ENCODE measurements at regions not wholly inside any gene's neighbourhood (a gene's known extent, or its start where the extent isn't known, plus 50 kb on each side); places are given as distances from the start of the nearest gene placed in this dataset.
"Not testable (repeated sequence)": the region's sequence is repeated elsewhere in the genome, so short reads cannot be mapped to it uniquely, and the experiment has no call there.

DNA sequence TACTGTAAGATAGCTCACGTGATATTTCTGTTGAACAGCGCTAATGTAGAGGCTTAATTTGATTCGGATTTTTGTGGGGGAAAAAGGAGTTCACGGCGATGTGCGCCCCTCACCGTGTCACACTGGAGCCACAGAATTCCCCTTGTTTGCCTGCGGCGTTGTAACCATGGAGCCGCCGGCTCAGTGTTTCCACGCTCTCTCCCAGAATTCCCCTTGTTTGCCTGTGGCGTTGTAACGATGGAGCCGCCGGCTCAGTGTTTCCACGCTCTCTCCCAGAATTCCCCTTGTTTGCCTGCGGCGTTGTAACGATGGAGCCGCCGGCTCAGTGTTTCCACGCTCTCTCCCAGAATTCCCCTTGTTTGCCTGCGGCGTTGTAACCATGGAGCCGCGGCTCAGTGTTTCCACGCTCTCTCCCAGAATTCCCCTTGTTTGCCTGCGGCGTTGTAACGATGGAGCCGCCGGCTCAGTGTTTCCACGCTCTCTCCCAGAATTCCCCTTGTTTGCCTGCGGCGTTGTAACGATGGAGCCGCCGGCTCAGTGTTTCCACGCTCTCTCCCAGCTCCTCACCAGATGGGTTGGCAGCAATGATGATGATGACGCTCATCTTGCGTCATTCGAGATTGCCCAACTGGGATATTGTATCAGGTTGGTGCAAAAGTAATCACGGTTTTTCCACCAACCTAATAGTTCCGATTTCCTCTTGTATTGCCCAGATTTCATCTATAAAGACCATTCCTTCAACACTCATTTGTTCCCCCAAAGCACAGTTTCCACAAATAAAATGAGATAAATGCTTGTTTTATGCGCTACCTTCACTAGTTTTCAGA, 228.6 kb downstream of the KLF6 start:
- 95% methylated on average over 45 of the region's 46 CpGs for WGBS
- H3K9ac ChIP-seq (ENCODE audit: low read depth, low read length); H3K27ac ChIP-seq (ENCODE audit: low read depth, low read length); H3K9me3 ChIP-seq (ENCODE audit: insufficient read depth, low read depth, low read length); H3K36me3 ChIP-seq (ENCODE audit: insufficient read depth, low read length); H3K4me1 ChIP-seq (ENCODE audit: insufficient read depth, low read length); H3K4me3 ChIP-seq (ENCODE audit: low read length); H3K27me3 ChIP-seq (ENCODE audit: insufficient read depth, low read length): not testable (repeated sequence)

DNA sequence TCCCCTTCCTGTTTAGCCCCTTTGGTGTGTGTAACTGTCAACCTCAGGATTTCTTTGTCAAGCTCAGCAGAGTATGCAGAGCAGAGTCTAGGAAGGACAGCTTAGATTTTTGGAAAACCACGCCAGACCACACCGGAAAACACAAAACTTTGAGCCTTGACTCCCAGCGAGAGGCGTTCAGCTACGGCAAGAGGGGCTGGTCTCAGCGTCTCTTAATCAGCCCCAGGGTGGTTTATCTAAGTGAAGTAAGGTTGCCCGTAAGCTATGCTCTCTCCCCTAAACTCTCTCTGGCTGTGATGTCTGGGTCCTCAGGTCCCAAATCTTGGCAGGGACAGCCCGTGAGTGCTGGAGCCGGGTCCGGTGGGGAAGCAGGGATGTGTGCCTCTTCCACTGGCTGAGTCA, 230.9 kb downstream of the KLF6 start:
- 93% methylated on average over 10 of the region's 10 CpGs for WGBS
- Histone ChIP-seq H3K36me3 (ENCODE audit: insufficient read depth, low read length) (no peaks in the 10 kb centered on the region), H3K4me1 (ENCODE audit: insufficient read depth, low read length) (no peaks in the 10 kb centered on the region), H3K27me3 (ENCODE audit: insufficient read depth, low read length) (no peaks in the 10 kb centered on the region), H3K9me3 (ENCODE audit: insufficient read depth, low read depth, low read length) (no peaks in the 10 kb centered on the region), H3K27ac (ENCODE audit: low read depth, low read length) (no peak overlapping the region), H3K4me3 (ENCODE audit: low read length) (no peak overlapping the region), H3K9ac (ENCODE audit: low read depth, low read length) (no peak overlapping the region)

DNA sequence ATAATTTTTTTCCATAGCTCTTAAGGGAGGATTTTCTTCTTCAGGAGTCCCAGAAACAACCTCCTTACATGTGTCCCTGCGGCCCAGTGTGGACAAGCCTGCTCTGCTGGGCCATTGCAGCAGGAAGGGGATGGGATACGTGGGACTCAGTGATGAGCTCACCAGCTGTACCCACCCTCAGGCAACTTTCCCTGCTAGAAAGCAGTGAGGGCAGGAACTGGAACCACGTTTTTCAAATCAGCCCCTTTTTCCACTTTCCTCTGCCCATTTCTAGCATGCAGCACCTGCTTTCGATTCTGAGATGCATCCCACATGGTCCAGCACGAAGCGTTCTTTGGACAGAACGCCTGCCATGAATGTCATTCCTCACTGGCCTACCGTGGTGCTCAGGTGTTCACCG, 232.7 kb downstream of the KLF6 start:
- Histone ChIP-seq H3K9me3 (ENCODE audit: insufficient read depth, low read depth, low read length) (peaks cover 3% of the 10 kb centered on the region; the same call in 1 of the 2 replicates), H3K4me1 (ENCODE audit: insufficient read depth, low read length) (no peaks in the 10 kb centered on the region), H3K36me3 (ENCODE audit: insufficient read depth, low read length) (no peaks in the 10 kb centered on the region), H3K27ac (ENCODE audit: low read depth, low read length) (no peak overlapping the region), H3K9ac (ENCODE audit: low read depth, low read length) (no peak overlapping the region), H3K4me3 (ENCODE audit: low read length) (no peak overlapping the region), H3K27me3 (ENCODE audit: insufficient read depth, low read length) (no peaks in the 10 kb centered on the region)
- 94% methylated on average over 9 of the region's 9 CpGs for WGBS

DNA sequence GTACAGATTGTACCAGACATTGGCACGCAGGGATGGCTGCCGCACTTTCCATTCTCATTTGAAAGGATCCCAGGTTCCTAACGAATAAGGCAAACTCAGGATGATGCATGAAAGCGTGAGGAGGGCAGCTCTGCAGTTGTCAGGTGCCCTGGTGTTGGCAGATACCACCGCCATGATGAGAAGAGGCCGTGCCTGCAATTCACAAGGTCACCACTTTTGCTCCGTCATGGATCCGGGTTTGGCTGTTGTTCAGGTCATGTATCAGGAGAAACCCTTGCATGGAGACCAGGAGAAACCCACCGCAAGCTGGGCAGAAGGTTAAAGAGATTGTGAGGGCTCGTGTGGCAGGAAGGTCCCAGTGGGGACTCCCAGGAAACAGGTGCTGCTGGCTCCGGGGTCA, 233.2 kb downstream of the KLF6 start:
- no peak overlapping the region for H3K4me3 ChIP-seq (ENCODE audit: low read length)
- H3K27ac ChIP-seq (ENCODE audit: low read depth, low read length) = no peak overlapping the region
- H3K27me3 ChIP-seq (ENCODE audit: insufficient read depth, low read length) = no peaks in the 10 kb centered on the region
- no peaks in the 10 kb centered on the region for H3K4me1 ChIP-seq (ENCODE audit: insufficient read depth, low read length)
- WGBS = 87% methylated on average over 11 of the region's 11 CpGs
- H3K9me3 ChIP-seq (ENCODE audit: insufficient read depth, low read depth, low read length) = peaks cover 3% of the 10 kb centered on the region; the same call in 1 of the 2 replicates
- no peaks in the 10 kb centered on the region for H3K36me3 ChIP-seq (ENCODE audit: insufficient read depth, low read length)
- H3K9ac ChIP-seq (ENCODE audit: low read depth, low read length) = no peak overlapping the region

DNA sequence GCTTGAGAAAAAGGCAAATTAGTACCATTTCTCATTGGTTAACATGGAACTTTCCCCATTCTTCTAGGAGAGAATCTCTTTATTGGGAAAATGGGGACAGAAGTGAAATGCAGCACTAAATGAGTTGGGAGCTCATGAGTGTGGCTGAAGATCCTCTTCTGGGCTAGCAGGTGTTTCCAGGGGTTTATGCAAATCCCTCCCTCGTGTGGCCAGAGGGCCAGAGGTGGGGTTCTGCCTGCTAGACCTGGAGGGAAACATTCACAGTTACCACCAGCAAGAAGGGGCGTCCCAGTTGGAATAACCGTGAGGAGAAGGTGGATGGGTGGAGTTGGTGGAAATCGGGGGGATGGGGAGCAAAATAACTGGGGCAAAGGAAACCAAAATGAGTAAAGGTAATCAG, 235.9 kb downstream of the KLF6 start:
- no peaks in the 10 kb centered on the region for H3K27me3 ChIP-seq (ENCODE audit: insufficient read depth, low read length)
- H3K27ac ChIP-seq (ENCODE audit: low read depth, low read length) = no peak overlapping the region
- no peaks in the 10 kb centered on the region for H3K4me1 ChIP-seq (ENCODE audit: insufficient read depth, low read length)
- WGBS = 83% methylated on average over 4 of the region's 4 CpGs
- H3K9me3 ChIP-seq (ENCODE audit: insufficient read depth, low read depth, low read length) = peaks cover 3% of the 10 kb centered on the region; the same call in 1 of the 2 replicates
- no peak overlapping the region for H3K4me3 ChIP-seq (ENCODE audit: low read length)
- H3K9ac ChIP-seq (ENCODE audit: low read depth, low read length) = no peak overlapping the region
- no peaks in the 10 kb centered on the region for H3K36me3 ChIP-seq (ENCODE audit: insufficient read depth, low read length)

DNA sequence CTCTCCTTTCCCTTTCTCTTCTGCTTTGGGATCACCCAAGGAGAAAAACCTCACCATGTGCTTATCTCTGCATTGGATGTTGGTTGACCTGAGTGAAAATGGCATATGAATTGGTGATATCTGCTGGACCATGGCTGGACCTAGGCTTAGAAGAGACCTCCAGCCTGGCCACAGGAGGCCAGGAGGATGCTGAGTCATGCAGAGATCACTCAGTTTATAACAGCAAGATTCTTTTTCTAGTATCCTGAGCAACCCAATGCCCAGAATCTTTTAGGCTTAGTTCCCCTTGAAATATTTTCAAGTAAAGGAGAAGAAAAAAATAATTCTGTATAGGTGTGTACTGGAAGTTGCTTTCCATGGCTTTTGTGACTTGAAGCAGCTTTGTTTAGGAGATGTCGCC, 236.3 kb downstream of the KLF6 start:
- H3K4me3 ChIP-seq (ENCODE audit: low read length) = no peak overlapping the region
- H3K27me3 ChIP-seq (ENCODE audit: insufficient read depth, low read length) = no peaks in the 10 kb centered on the region
- H3K36me3 ChIP-seq (ENCODE audit: insufficient read depth, low read length) = no peaks in the 10 kb centered on the region
- H3K4me1 ChIP-seq (ENCODE audit: insufficient read depth, low read length) = no peaks in the 10 kb centered on the region
- no peak overlapping the region for H3K27ac ChIP-seq (ENCODE audit: low read depth, low read length)
- peaks cover 3% of the 10 kb centered on the region; the same call in 1 of the 2 replicates for H3K9me3 ChIP-seq (ENCODE audit: insufficient read depth, low read depth, low read length)
- WGBS = 88% methylated on average over 1 of the region's 1 CpG
- H3K9ac ChIP-seq (ENCODE audit: low read depth, low read length) = no peak overlapping the region

DNA sequence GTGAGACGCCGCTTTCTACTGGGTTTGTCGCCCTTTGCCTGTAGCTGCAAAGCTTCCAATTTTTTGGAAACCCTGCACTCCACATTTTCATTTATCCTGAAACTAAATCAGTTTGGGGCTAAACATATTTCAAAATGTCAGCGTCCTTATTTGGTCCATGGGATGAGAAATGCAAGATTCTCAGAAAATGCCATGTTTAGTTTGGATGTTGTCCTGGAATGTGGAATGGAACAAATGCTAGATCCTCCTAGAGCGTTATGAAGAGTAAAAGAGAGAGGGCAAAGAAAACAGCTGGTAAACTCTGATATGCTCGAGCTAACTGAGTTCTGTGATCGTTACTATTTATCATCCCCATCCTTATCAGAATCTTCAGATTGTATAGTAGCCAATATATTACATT, 236.9 kb downstream of the KLF6 start:
- Histone ChIP-seq H3K27me3 (ENCODE audit: insufficient read depth, low read length) (no peaks in the 10 kb centered on the region), H3K9me3 (ENCODE audit: insufficient read depth, low read depth, low read length) (peaks cover 3% of the 10 kb centered on the region; the same call in 1 of the 2 replicates), H3K9ac (ENCODE audit: low read depth, low read length) (no peak overlapping the region), H3K27ac (ENCODE audit: low read depth, low read length) (no peak overlapping the region), H3K36me3 (ENCODE audit: insufficient read depth, low read length) (no peaks in the 10 kb centered on the region), H3K4me1 (ENCODE audit: insufficient read depth, low read length) (no peaks in the 10 kb centered on the region), H3K4me3 (ENCODE audit: low read length) (no peak overlapping the region)
- WGBS = 97% methylated on average over 7 of the region's 7 CpGs

DNA sequence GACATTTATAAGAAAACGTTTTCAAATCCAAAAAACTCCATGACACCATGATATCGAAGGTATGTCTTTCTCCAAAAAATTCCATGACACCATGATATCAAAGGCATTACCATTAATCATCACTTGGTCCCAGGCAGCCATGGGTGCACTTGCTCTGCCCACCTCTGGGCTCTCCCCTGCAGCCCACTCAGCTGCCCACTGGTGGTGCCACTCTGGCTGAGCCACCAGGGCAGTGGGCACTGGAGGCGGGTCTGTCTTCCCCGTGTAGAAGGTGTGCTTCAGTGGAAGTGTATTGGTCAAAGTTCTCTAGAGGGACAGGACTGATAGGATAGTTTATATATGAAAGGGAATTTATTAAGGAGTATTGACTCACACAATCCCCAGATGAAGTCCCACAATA, 240.4 kb downstream of the KLF6 start:
- Histone ChIP-seq H3K27ac (ENCODE audit: low read depth, low read length) (no peak overlapping the region), H3K36me3 (ENCODE audit: insufficient read depth, low read length) (no peaks in the 10 kb centered on the region), H3K4me3 (ENCODE audit: low read length) (no peak overlapping the region), H3K27me3 (ENCODE audit: insufficient read depth, low read length) (no peaks in the 10 kb centered on the region), H3K9ac (ENCODE audit: low read depth, low read length) (no peak overlapping the region), H3K4me1 (ENCODE audit: insufficient read depth, low read length) (no peaks in the 10 kb centered on the region), H3K9me3 (ENCODE audit: insufficient read depth, low read depth, low read length) (peaks cover 3% of the 10 kb centered on the region; the same call in 1 of the 2 replicates)
- 92% methylated on average over 4 of the region's 4 CpGs for whole genome bisulfite sequencing

DNA sequence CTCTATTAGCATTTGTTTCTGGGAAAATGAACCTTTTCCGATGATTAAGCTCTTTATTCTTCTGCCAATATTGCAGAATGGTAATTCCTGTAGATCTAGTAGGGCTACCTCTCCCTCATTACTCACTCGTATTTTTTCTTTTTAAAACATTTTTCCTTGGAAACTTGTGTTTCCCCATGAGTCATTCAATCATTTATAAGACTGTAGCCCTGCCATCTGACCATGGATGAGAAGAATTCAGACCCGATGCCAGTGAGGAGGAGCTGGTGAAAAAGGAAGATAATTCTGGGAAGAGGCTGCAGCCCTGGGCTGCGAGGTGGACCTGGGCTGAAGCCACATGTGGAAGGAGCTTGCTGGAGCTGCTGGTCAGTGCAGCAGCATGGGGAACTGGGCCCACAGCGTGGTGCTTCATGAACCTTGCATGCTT, 242.8 kb downstream of the KLF6 start:
- 94% methylated on average over 5 of the region's 5 CpGs for WGBS
- Histone ChIP-seq H3K27me3 (ENCODE audit: insufficient read depth, low read length) (no peaks in the 10 kb centered on the region), H3K9ac (ENCODE audit: low read depth, low read length) (no peak overlapping the region), H3K4me1 (ENCODE audit: insufficient read depth, low read length) (no peaks in the 10 kb centered on the region), H3K27ac (ENCODE audit: low read depth, low read length) (no peak overlapping the region), H3K36me3 (ENCODE audit: insufficient read depth, low read length) (no peaks in the 10 kb centered on the region), H3K9me3 (ENCODE audit: insufficient read depth, low read depth, low read length) (no peaks in the 10 kb centered on the region), H3K4me3 (ENCODE audit: low read length) (no peak overlapping the region)

DNA sequence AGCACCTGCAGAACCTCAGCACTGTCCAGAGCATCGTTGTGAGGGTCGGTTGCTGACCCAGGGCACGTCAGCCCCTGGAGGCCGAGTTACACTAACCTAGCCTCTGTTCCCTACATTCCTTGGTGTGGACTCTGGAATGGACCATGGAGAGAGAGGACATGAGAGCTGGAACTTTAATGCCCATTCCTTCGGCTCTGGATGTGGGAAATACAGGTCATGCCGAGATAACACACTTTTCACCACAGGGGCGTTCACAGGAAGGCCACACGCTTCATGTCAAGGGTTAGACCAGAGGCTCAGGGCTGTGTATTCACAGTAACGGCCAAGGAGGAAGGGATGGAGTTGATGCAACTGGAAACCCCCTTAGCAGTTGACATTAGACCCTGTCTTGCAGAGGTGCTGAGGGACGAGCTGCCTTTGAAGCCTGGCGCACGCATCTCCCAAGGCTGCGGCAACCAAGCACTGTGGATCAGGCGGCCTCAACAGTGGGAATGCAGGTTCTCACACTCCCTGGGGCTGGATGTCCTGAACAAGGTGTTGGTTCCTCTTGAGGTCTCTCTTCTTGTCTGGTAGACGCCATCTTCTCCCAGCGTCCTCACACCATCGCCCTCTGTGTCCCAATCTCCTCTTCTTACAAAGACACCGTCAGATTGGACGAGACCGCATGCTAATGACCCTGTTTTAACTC, 245.2 kb downstream of the KLF6 start:
- H3K4me1 ChIP-seq (ENCODE audit: insufficient read depth, low read length) = no peaks in the 10 kb centered on the region
- WGBS = 96% methylated on average over 20 of the region's 20 CpGs
- no peaks in the 10 kb centered on the region for H3K36me3 ChIP-seq (ENCODE audit: insufficient read depth, low read length)
- no peak overlapping the region for H3K9ac ChIP-seq (ENCODE audit: low read depth, low read length)
- no peak overlapping the region for H3K4me3 ChIP-seq (ENCODE audit: low read length)
- H3K27me3 ChIP-seq (ENCODE audit: insufficient read depth, low read length) = no peaks in the 10 kb centered on the region
- H3K9me3 ChIP-seq (ENCODE audit: insufficient read depth, low read depth, low read length) = no peaks in the 10 kb centered on the region
- no peak overlapping the region for H3K27ac ChIP-seq (ENCODE audit: low read depth, low read length)

DNA sequence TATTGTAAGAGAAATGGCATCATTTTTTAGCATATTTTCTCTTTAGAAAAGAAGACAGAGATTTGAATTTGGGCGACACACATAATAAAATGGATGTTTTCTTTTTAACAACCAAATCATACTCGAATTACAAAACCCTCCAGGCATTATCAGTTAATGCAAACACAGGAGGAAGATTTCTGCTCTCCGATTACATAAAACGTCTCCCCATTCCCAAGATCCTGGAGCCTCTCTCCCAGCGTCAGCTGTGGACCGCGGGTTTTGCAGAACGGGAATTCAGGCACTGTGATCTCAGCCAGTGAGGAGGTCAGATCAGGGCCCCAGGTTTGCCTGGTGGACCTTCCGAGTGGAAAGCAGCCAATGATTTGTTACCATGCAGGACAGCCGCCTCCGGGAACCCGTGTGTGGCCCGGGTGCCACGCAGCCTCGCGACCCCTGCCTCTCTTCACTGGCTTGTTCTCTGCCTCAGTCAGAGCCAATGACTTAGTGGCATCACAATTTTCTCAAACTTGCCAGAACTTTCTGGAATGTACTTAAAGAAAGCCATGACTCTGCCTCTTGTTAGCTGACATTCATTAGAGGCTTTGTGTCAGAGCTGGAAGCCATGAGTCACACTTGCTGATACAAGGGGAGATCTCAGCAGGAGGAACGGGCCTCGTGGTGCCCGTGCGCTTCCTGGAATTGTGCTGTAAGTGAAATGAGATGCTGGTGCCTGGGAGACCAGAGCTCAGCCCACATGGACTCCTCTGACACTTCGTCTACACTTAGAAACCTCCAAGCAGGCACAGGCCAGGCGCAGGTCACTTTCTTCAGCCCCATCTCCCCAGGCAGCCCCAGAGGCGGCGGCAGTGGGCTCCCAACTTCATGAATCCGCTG, 246.1 kb downstream of the KLF6 start:
- Histone ChIP-seq H3K36me3 (ENCODE audit: insufficient read depth, low read length) (no peaks in the 10 kb centered on the region), H3K27me3 (ENCODE audit: insufficient read depth, low read length) (no peaks in the 10 kb centered on the region), H3K27ac (ENCODE audit: low read depth, low read length) (peak overlapping the region; percentile 4; the same call in 1 of the 2 replicates), H3K9me3 (ENCODE audit: insufficient read depth, low read depth, low read length) (no peaks in the 10 kb centered on the region), H3K4me3 (ENCODE audit: low read length) (no peak overlapping the region), H3K4me1 (ENCODE audit: insufficient read depth, low read length) (no peaks in the 10 kb centered on the region), H3K9ac (ENCODE audit: low read depth, low read length) (no peak overlapping the region)
- WGBS = 89% methylated on average over 25 of the region's 25 CpGs
